Brain pericyte (primary cell): ENCODE measurements at regions not wholly inside any gene's neighbourhood (a gene's known extent, or its start where the extent isn't known, plus 50 kb on each side); places are given as distances from the start of the nearest gene placed in this dataset.
A peak's percentile ranks its signal among the peaks of the same experiment; 100 is the strongest.

ENCODE experiments used
- DNase-seq: peaks from one replicate; pipeline ENCODE4 v3.0.0-alpha.2; 2012; ENCODE audit warnings: low read depth, low spot score

- DNase-seq: no peak
Observed at GRCh38 chr6:160899671-160900430, 91.7 kb upstream of the MAP3K4 start.

- DNase-seq: no peak
Observed at GRCh38 chr6:160911949-160912348, 79.6 kb upstream of the MAP3K4 start.

- DNase-seq: no peak
Observed at GRCh38 chr6:160912411-160912810, 79.2 kb upstream of the MAP3K4 start.

GRCh38 chr6:160917572-160917971 is 74.0 kb upstream of the MAP3K4 start:
- DNase-seq: no peak

GRCh38 chr6:160919723-160920440 is 71.7 kb upstream of the MAP3K4 start:
- DNase-seq: no peak

- DNase-seq: no peak
Observed at GRCh38 chr6:160921095-160921494, 70.5 kb upstream of the MAP3K4 start.

- no peak for DNase-seq
Observed at GRCh38 chr6:160926281-160927276, 65.0 kb upstream of the MAP3K4 start.

- no peak for DNase-seq
Observed at GRCh38 chr6:160927416-160927815, 64.2 kb upstream of the MAP3K4 start.

GRCh38 chr6:160929361-160929760 is 62.2 kb upstream of the MAP3K4 start:
- DNase-seq: no peak

GRCh38 chr6:160929831-160930230 is 61.7 kb upstream of the MAP3K4 start:
- no peak for DNase-seq

GRCh38 chr6:160930547-160931377 is 60.8 kb upstream of the MAP3K4 start:
- DNase-seq: peak; percentile 36

- no peak for DNase-seq
Observed at GRCh38 chr6:160931378-160932310, 59.9 kb upstream of the MAP3K4 start.

GRCh38 chr6:160933256-160933655 is 58.3 kb upstream of the MAP3K4 start:
- no peak for DNase-seq

- no peak for DNase-seq
Observed at GRCh38 chr6:160934157-160934556, 57.4 kb upstream of the MAP3K4 start.

GRCh38 chr6:160940197-160940596 is 51.4 kb upstream of the MAP3K4 start:
- no peak for DNase-seq
